GM19397 (cell line): ENCODE measurements at regions not wholly inside any gene's neighbourhood (a gene's known extent, or its start where the extent isn't known, plus 50 kb on each side); places are given as distances from the start of the nearest gene placed in this dataset.

Experiments
- ATAC-seq: cut with Tn5 transposase; IDR thresholded peaks from one replicate; pipeline ENCODE4 v1.9.1; 2021; ENCODE audit warnings: mild to moderate bottlenecking, moderate library complexity; ENCODE audit not compliant: unreplicated experiment

- ATAC-seq = no peak
Observed at GRCh38 chr12:77504466-77504865, 326.2 kb upstream of the NAV3 start.

DNA sequence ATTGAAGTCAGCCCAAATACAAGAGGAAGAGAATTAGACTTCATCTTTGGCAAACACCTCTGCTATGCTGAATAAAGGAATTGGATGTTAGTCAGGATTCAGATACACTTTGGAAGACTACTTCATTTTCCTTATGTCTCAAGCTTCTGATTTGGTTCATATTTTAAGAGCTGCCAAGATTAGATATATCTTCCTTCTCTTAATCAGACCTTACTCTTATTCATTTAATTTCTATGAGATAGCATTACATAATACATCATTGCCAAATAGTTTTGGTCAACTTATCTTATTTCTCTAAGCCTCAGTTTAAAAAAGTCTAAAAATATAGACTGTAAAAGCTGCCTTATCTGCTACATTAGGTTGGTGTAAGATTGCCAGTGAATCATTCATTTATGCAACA is 330.6 kb upstream of the NAV3 start:
- ATAC-seq = no peak

GRCh38 chr12:77497647-77498046 is 333.0 kb upstream of the NAV3 start:
- no peak for ATAC-seq

GRCh38 chr12:77496714-77497113 is 334.0 kb upstream of the NAV3 start:
- no peak for ATAC-seq

DNA sequence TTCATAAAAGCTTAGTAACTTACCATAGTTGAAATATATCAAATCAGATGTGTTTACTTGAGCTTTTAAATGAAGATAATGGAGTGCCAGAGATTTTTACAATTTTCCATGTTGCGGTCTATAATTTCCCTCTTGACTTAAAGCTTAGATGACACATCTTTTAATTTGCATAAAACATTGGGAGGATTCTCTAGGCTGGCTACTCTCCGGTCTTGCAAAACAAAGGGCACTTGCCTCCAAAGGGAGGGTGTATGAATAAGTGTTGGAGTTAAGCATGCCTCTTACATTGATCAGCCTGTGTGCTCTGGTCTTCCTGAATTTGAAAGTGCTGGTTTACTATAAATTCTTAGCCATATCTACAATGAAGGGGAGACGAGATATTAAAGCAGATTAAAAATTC is 336.4 kb upstream of the NAV3 start:
- ATAC-seq = no peak

DNA sequence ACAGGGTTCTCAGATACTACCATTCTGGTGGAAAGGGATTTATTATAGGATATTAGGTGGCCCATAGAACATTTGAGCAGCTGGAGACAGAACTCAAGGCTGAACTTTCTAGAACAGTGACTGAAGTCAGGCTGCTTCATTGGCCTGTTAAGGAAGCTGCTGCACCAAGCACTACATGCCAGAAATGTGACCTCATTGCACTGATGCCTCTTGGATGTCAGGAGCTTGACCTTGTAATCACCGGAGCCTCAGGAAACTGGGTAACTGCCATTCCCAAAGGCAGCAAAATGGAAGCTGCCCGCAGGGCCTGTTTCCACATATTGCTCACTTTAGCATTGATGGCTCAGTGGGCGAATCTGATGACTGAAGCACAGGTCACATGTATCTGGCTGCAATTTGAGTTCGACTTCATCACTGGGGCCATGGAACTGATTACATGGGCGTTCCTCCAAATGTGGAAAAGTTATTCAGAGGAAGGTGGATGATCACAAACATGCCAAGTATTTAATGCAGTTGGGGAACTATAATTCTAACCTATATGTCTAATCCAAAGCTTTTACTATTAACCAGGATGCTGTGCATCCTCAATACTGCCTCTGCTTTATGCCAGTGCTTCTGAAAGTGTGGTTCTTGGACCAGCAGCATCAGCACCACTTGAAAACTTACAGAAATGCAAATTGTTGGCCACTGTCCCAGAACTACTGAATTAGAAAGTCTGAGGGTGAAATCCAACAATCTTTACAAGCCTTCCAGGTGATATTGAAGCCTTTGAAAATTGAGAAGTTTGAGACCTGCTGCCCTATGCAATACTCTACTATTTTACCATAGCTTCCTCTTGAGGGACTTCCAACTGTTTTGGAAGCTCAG is 337.2 kb upstream of the NAV3 start:
- no peak for ATAC-seq

GRCh38 chr12:77492536-77492935 is 338.2 kb upstream of the NAV3 start:
- ATAC-seq = no peak

DNA sequence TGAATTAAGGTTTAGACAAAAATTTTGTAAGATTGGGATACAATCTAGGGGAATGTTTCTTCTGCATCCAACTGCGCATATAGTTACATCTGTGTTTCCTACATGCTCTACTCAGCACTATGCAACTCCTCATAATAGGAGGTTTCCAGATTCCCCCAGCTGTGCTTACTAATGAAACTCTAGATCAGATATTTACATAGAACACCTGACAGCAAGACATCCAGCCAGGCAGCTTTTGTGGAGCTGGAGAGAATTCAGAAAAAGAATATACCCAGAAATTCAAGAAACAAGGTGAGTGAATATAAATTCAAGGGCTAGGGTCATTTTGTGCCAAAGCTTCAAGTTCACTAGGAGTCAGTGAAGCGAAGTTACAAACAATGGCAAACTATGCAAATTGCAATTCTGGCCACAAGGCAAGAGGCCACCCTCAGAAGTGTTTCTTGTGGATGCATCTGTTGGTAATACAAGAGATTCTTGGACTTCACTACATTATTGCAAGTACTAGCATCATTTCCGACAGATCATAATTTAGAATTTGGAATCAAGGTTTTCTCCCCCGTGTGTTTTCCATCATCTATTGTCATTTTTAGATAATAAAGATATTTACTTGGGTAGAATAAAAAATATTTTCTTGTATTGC is 341.2 kb upstream of the NAV3 start:
- no peak for ATAC-seq

DNA sequence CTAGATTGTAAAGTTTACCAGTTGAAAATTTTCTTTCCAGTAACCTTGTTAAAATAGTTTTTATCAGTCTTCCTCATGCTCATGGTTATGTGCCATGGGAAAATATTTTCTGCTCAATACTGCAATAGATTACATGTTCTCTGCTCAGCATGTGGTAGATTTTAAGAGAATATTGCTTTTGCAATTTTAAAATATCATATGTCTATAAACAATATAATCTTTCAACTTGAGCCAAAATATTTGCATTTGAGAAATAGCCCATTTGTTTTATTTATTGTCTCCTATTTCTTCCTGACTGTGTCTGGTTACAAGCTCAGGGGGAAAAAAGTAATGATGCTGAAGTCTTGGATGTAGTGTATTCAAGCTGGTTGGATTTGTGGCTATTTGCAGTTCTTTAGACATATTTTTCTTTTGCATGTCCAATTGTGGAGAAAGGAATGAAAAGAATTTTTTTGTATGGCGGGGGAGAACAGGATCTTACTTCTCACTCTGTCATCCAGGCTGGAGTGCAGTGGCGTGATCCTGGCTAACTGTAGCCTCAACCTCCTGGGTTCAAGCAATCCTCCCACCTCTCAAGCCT is 342.6 kb upstream of the NAV3 start:
- no peak for ATAC-seq

DNA sequence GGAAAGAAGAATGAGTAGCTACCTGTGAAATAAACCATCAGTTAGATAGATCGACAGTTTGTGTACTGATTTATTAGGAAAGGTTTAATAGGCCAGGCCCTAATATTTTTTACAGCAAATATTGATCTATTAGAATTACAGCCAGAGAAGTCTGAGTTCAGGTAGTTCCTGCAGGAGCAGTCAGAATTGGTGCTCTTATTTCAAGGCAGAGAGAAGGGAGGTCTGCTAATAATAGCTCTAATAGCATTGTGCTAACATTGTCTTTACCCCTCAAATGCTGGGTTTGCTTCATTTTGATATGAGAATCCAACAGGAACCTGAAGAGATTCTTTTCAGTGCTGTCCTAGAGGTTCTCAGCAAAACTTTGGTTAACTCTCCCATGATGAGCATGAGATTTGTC is 343.8 kb upstream of the NAV3 start:
- no peak for ATAC-seq

DNA sequence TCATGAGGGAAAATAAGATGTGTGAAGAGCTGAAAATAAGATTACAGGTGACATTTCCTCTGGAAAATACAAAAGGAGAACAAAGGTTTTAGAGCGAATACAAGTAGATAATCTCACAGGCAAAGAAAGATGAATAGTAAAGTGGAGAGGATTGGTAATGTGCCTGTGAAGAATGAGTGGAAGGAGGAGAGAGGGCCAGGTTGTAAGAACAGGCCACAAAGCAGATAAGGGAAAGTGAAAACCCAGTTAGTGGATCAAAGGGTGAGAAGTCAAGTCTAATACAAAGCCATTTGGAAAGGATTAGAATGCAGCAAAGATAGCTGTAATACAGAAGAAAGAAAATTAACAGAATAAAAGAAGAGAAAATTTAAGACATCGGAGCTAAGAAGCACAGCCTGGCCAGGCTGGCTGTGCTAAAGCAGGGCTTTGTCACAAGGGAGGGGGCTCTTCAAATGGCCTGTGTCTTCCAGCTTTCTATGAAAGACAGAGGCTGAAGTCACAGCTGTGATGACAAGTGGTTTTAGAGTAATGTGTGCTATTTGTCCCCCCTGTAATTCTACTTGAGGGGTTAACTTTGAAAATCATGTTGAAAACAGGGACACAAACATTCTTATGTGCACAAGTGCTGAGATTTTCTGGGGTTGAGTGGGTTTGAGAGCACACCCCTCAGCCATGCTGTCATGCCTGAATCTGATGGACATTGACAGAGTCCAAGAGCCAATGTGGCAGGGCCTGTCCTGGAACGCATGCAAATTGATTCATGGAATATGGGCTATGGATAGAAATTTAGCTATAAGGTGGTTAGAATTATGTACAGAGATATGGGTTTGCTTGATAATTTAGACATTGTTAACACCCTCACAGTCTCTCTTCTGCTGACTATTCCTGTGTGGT is 344.5 kb upstream of the NAV3 start:
- ATAC-seq = no peak

- no peak for ATAC-seq
Observed at GRCh38 chr12:77481687-77482086, 349.0 kb upstream of the NAV3 start.

- no peak for ATAC-seq
Observed at GRCh38 chr12:77477907-77478533, 352.7 kb upstream of the NAV3 start.

DNA sequence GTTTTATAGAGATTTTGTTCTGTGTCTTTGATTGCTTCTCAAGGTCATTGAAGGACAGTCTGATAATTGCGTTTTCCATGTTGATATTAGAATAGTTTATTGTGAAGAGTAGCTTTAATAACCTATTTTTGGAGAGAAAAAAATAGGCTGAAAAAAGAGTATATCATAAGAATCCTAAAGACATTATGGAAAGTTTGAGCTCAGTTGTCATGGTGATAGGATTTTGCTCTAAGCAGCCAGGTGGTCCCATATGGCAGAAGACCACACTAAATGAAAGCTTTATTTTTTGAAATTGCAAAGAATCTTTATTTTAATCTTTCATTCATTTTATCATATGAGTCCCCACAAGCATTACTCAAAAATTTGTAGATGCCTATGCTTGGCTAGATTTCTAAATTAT is 358.9 kb upstream of the NAV3 start:
- ATAC-seq = no peak

DNA sequence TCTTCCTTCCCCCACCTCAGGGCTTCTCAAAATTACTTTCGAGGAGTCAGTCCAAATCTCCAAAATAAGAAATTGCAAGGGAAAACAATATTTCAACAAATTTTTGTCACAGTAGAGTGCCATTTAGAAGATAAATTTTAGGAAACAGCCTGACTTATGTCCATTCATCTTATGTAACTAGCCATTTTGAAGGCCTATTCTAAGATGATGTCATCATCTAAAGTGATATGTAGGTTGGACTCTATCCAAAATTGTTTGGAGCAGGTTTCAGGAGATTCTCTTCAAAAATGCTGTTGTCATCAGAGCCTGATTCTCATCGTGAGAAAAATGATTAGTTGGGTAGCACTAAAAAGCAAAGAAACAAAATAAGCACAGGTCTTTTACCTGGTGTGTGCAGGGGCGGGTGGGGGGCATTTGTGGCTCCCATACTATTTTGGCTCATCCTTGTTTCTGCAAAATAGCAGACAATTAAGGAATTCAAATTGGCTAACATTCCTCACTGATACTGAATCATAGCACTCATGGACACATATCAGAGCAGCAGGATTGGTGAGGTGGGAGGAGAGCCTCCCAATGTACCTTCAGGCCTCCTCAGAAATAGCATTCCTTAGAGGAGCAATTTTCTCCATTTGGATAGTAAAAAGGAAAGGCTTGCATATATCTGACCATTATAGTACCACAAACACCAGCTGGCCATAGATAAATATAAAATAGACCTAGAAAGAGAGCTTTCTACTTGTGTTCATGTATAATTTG is 360.9 kb upstream of the NAV3 start:
- ATAC-seq = no peak

GRCh38 chr12:77442633-77443032 is 377.3 kb upstream of the E2F7 start:
- ATAC-seq = no peak

DNA sequence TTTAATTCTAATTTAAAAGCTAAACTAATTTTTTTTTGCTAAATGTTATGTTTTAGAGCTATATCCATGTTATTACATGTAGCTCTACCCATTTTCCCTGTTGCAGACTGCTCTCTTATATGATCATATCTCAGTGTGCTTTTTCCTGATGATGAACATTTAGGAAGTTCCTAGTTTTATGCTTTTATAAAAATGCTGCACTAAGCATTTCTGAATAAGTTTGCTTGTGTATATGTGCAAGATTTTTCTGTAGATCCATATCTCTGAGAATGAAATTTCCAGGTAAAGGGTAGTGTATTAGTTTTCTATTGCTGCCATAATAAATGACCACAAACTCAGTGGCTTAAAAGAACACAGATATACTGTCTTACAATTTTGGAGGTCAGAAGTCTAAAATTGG is 374.4 kb upstream of the E2F7 start:
- ATAC-seq = no peak

DNA sequence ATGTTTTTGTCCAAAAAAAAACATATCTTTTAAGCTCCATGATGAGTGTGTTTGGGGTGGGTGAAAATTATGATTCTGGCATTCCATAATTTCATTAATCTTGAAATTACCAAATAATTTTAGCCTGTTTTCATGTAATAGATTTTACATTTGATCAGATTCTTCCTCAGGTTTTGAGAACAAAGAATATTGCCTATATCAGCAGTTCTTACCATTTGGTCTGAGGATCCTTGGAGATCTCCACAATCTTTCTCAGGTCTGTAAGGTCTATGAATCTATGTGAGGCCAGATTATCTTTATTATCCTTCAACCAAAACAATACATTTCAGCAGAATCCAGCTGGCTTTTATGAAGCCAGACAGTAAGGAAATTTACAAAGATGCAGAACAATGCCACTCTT is 373.3 kb upstream of the E2F7 start:
- ATAC-seq = no peak

GRCh38 chr12:77437206-77437605 is 371.8 kb upstream of the E2F7 start:
- ATAC-seq = no peak
